Urinary bladder (tissue), 3 donors: ENCODE measurements at regions not wholly inside any gene's neighbourhood (a gene's known extent, or its start where the extent isn't known, plus 50 kb on each side); places are given as distances from the start of the nearest gene placed in this dataset.

Experiments used
- DNase-seq: peaks from one replicate; pipeline ENCODE4 v3.0.0-alpha.2; 2015; ENCODE audit errors: extremely low spot score
- H3K27ac ChIP-seq: one replicate; pipeline ENCODE4 v1.5.1; 2013; ENCODE audit warnings: low read depth, mild to moderate bottlenecking, moderate library complexity
- H3K36me3 ChIP-seq: one replicate; pipeline ENCODE4 v1.6.1; 2013; ENCODE audit warnings: mild to moderate bottlenecking, moderate library complexity; ENCODE audit not compliant: insufficient read depth
- H3K4me1 ChIP-seq: one replicate; pipeline ENCODE4 v1.6.1; 2013; ENCODE audit warnings: mild to moderate bottlenecking, moderate library complexity; ENCODE audit not compliant: insufficient read depth
- H3K4me3 ChIP-seq: one replicate; pipeline ENCODE4 v1.5.1; 2013; ENCODE audit warnings: low read depth, low read length
- WGBS: extraction: QIAGEN DNeasy Blood & Tissue Kit; methylation state at CpG from one replicate; pipeline ENCODE4 v1.1.7; 2013; 5-methylcytosine and 5-hydroxymethylcytosine counted together
- donor health status: healthy with polysubstance abuse.
- donor health status: healthy.

DNA sequence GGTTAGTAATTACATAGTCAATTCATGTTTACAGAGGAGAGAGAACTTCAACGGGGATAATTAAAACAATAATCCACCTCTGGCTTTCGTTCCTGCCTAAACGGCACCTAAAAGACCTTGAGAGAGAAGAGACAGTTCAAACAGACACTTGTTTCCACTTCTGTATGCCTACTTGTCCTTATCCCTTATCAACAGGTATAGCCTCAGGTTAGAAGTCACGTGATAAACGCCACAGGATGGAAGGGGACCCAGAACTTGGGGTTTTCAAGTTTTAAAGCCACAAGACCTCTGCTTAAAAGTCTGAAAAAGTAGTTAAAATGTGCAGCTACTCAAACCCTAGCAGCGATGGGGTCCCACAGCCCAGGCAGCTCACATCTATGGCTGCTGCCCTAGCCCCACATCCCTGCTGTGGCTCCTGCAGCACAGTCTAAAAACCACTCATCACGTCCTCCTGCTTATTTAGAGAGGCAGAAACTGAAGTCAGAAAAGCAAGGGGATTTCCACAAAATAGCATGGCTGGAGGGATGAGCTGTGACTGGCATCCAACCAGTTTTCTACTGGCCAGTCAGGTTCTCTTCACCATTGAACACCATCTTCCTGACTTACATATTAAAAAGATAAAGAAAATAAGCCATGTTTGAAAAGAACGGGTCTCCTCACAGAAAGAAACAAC, 51.2 kb upstream of the SEC16B start:
- Histone ChIP-seq H3K36me3 (no peaks in the 10 kb centered on the region), H3K27ac (no peak overlapping the region), H3K4me1 (no peaks in the 10 kb centered on the region), H3K4me3 (no peak overlapping the region)
- WGBS = 76% methylated on average over 8 of the region's 8 CpGs
- no peak for DNase-seq

- 76% methylated on average over 4 of the region's 4 CpGs for WGBS
- DNase-seq = no peak
- Histone ChIP-seq H3K4me1 (no peaks in the 10 kb centered on the region), H3K27ac (no peak overlapping the region), H3K36me3 (no peaks in the 10 kb centered on the region), H3K4me3 (no peak overlapping the region)
Observed at GRCh38 chr1:178021950-178022349, 52.1 kb upstream of the SEC16B start.

DNA sequence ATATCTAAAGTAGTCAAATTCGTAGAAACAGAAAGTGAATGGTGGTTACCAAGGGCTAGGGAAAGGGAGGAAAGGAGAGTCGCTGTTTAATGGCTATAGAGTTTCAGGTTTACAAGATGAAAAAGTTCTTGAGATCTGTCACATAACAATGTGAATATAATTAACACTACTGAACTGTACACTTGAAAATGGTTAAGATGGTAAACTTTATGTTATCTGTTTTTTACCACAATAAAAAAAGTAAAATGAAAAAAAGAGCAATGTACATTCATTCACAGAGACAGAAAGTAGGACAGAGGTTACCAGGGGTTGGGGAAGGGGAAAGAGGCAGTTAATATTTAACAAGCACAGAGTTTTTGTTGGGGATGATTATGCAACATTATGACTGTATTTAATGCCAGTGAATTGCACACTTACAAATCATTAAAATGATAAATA, 53.3 kb upstream of the SEC16B start:
- Histone ChIP-seq H3K36me3 (no peaks in the 10 kb centered on the region), H3K4me1 (no peaks in the 10 kb centered on the region), H3K4me3 (no peak overlapping the region), H3K27ac (no peak overlapping the region)
- DNase-seq = no peak
- 90% methylated on average over 2 of the region's 2 CpGs for WGBS

DNA sequence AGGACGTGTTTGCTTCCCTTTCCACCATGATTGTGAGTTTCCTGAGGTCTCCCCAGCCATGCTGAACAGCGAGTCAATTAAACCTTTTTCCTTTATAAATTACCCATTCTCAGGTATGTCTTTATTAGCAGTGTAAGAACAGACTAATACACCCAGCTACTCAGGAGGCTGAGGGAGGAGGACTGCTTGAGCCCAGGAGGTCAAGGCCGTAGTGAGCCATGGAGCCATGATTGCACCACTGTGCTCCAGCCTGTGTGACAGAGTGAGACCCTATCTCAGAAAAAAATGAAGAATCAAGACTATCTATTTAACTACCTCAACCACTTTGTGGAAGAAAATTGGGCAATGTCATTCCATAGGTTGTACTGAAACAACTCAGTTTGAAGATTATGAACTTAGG, 54.6 kb upstream of the SEC16B start:
- no peak for DNase-seq
- no peaks in the 10 kb centered on the region for H3K36me3 ChIP-seq
- H3K27ac ChIP-seq = no peak overlapping the region

DNA sequence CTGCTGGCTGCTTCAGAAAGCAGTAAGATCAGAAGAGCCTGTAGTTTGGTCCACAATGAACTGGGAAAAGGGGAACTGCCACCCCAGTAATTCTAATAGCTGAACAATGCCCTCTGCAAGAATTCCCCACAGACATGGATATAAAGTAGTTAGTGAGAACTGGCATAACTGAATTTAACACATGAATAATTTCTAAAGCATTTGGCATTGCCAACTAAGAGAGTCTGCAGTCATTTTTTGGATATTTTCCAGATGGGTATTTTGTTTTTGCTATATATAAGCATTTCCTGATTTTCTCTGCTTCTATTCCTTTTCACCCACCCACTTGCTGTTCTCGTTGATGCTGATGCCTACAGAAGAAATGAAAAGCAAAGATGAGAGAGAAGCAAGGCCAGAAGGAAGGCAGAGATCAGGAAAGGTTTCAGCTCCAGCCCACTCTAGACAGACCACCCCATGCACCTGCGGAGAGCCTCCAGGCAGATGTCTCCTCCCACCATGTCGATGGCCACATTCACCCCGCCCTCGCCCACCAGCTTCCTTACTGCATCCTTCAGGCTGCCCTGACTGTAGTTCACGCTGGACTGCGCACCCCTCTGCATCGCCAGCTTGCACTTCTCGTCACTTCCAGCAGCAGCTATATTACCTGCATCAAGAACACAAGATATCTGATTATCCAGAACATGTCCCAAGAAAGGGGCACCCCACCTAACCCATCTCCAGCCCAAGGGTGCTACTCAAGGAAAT, 55.9 kb upstream of the SEC16B start:
- no peak overlapping the region for H3K4me3 ChIP-seq
- DNase-seq = no peak
- no peak overlapping the region for H3K27ac ChIP-seq
- no peaks in the 10 kb centered on the region for H3K4me1 ChIP-seq
- 92% methylated on average over 9 of the region's 9 CpGs for WGBS
- no peaks in the 10 kb centered on the region for H3K36me3 ChIP-seq

More for the DNA sequence above, 54.6 kb upstream of the SEC16B start:
- H3K4me1 ChIP-seq = no peaks in the 10 kb centered on the region
- 97% methylated on average over 3 of the region's 3 CpGs for WGBS
- H3K4me3 ChIP-seq = no peak overlapping the region

- Histone ChIP-seq H3K36me3 (no peaks in the 10 kb centered on the region), H3K4me1 (no peaks in the 10 kb centered on the region), H3K4me3 (no peak overlapping the region), H3K27ac (no peak overlapping the region)
- 72% methylated on average over 7 of the region's 7 CpGs for WGBS
- no peak for DNase-seq
Observed at GRCh38 chr1:178028841-178029481, 59.1 kb upstream of the SEC16B start.

- Histone ChIP-seq H3K27ac (no peak overlapping the region), H3K4me3 (no peak overlapping the region), H3K36me3 (no peaks in the 10 kb centered on the region), H3K4me1 (no peaks in the 10 kb centered on the region)
- 86% methylated on average over 3 of the region's 3 CpGs for WGBS
- no peak for DNase-seq
Observed at GRCh38 chr1:178030467-178030866, 60.6 kb upstream of the SEC16B start.

DNA sequence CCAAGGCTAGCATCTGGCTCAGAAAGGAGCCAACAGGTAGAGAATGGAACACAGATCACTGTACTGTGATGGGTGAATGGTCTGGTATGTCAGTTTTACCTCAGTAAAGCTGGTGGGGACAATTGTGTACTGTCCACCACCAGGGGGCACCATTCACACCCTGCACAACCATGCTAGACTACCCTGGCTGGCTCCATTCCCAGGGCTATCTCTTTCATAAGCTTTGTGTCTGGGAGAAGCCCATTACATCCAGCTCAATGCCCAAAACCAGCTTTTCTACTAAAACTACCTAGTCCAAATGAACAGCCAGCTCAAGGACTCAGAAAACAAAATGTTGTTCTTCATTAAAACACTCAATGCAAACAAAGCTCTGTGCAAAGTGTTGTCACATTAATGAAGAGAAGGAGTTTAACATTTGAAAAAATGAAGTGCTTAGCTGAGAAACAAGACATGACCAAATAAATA, 62.0 kb upstream of the RASAL2 start:
- no peak overlapping the region for H3K27ac ChIP-seq
- no peaks in the 10 kb centered on the region for H3K36me3 ChIP-seq
- no peaks in the 10 kb centered on the region for H3K4me1 ChIP-seq
- no peak overlapping the region for H3K4me3 ChIP-seq
- DNase-seq = peak; percentile 43

- DNase-seq = no peak
- H3K27ac ChIP-seq = no peak overlapping the region
- 85% methylated on average over 2 of the region's 2 CpGs for WGBS
- no peak overlapping the region for H3K4me3 ChIP-seq
- H3K4me1 ChIP-seq = no peaks in the 10 kb centered on the region
- no peaks in the 10 kb centered on the region for H3K36me3 ChIP-seq
Observed at GRCh38 chr1:178033019-178033418, 60.9 kb upstream of the RASAL2 start.

DNA sequence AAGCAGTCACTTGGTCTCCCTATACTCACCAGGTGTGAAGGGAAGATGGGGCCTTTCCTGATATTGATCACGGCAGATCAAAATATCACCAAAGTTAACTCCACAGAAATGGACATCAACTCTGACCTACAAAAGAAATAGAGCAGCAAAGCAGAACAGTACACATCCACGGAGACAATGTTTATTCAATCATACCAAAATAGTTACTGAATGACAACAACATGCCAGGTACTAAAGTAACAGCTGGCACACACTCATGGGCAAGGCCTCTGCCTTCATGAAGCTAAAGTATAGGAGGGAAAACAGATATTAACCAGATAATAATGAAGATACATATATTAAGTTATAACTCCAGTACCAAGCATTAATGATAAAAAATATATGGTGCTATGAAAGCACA, 59.2 kb upstream of the RASAL2 start:
- no peak for DNase-seq
- Histone ChIP-seq H3K36me3 (no peaks in the 10 kb centered on the region), H3K4me3 (no peak overlapping the region), H3K4me1 (no peaks in the 10 kb centered on the region), H3K27ac (no peak overlapping the region)
- 54% methylated on average over 2 of the region's 2 CpGs for WGBS

- no peak overlapping the region for H3K4me3 ChIP-seq
- H3K27ac ChIP-seq = no peak overlapping the region
- DNase-seq = no peak
- H3K4me1 ChIP-seq = no peaks in the 10 kb centered on the region
- no peaks in the 10 kb centered on the region for H3K36me3 ChIP-seq
- WGBS = 94% methylated on average over 10 of the region's 10 CpGs
Observed at GRCh38 chr1:178036090-178036489, 57.8 kb upstream of the RASAL2 start.

DNA sequence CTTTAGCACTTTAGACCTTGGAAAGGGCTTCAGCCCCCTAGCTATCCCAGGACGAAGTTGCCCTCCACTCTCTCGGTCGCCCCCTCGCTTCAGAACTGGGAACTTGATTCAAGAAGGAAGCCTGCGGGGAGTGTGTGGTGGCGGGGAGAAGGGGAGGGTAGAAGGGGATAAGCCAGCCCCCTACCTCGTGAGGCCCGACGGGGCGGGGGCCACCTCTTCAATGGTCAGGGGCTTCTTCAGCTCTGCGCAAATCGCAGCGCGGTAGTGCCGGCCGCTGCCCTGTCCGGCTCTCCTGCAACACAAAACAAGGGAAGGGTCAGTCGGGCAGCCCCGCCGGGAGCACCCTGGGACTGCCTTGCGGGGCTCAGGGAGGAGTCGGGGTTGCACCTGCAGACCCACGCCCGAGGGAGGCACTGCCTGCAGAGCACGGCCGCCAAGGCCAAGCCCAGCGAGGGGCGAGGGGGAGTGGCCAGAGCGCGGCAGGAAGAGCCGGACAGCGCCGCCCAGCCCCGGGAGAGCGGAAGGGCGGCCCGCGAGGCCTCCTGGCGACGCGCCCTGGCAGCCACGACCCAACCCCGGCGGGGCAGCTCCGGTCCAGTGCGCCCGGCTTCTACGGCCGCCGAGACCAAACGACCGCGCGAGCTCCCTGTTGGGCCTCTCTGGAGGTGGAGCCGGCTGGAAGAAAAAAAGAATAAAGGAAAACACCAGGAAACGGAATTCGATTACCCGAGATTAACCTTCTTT, 56.2 kb upstream of the RASAL2 start:
- no peak for DNase-seq

DNA sequence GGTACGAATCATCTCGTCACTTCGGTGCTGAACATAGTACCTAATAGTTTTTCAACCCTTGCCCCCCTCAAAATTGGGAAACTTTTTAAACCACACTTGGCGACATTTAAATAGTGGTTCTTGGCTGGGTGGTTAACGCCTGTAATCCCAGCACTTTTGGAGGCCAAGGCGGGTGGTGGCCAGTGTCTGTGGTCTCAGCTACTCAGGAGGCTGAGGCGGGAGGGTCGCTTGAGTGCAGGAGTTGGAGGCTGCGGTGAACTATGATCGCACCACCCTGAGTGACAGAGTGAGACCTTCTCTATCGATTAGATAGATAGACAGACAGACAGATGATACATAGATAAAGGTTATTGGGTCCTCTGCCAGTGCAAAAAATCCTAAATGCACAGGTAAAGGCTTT, 55.5 kb upstream of the RASAL2 start:
- no peak overlapping the region for H3K4me3 ChIP-seq
- H3K36me3 ChIP-seq = no peaks in the 10 kb centered on the region
- H3K4me1 ChIP-seq = no peaks in the 10 kb centered on the region
- no peak overlapping the region for H3K27ac ChIP-seq
- no peak for DNase-seq
- WGBS = 88% methylated on average over 11 of the region's 11 CpGs

More for the DNA sequence above, 56.2 kb upstream of the RASAL2 start:
- peak overlapping the region; percentile 47 for H3K4me3 ChIP-seq
- WGBS = 5% methylated on average over 58 of the region's 58 CpGs
- no peaks in the 10 kb centered on the region for H3K36me3 ChIP-seq
- no peak overlapping the region for H3K27ac ChIP-seq
- no peaks in the 10 kb centered on the region for H3K4me1 ChIP-seq
